ENCODE measurements at regions not wholly inside any gene's neighbourhood (a gene's known extent, or its start where the extent isn't known, plus 50 kb on each side); places are given as distances from the start of the nearest gene placed in this dataset.

DNA sequence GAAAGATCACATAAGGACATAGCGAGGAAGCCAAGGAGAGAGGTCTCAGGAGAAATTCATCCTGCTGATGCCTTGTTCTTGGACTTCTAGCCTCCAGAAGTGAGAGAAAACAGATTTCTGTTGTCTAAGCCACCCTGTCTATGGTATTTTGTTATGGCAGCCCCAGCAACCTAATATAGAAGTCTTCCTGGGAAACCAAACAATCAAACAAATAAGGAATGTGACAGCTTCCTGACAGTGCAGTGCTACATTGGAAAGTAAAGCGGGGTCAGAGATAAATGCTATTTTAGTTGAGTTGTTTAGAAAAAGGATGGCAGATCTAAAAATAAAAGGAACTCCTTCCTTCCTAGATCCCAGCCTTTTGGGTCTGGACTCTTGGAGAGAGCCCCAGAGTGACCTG lies 443.2 kb upstream of the GYPC start:
- TF ChIP-seq CTCF (IDR thresholded peaks at IDR 0.05), result no peak
- no peak for TF ChIP-seq ZFX (IDR thresholded peaks at IDR 0.05; ENCODE audit: borderline replicate concordance)

Measured in 22Rv1 (cell line).